GM13976 (cell line): ENCODE measurements at regions not wholly inside any gene's neighbourhood (a gene's known extent, or its start where the extent isn't known, plus 50 kb on each side); places are given as distances from the start of the nearest gene placed in this dataset.

Source experiments
- DNase-seq: peaks from one replicate; pipeline ENCODE4 v3.0.0; 2012; ENCODE audit warnings: low spot score
- in situ Hi-C: fragments of 300-500 bp; cut with MboI; formaldehyde crosslinking; loops from one replicate; pipeline ENCODE4 v1.12.0; 2022; ENCODE audit warnings: low sequenced_read_pairs, mixed read lengths, inconsistent platforms; ENCODE audit not compliant: unreplicated experiment
- TF ChIP-seq, protein P1 (sequence below): IDR thresholded peaks from 2 replicates; pipeline ENCODE4 v1.5.1; 2012; ENCODE audit warnings: borderline replicate concordance, mild to moderate bottlenecking; ENCODE audit not compliant: insufficient read depth; ENCODE audit errors: extremely low read depth, missing control alignments, control extremely low read depth

DNA sequence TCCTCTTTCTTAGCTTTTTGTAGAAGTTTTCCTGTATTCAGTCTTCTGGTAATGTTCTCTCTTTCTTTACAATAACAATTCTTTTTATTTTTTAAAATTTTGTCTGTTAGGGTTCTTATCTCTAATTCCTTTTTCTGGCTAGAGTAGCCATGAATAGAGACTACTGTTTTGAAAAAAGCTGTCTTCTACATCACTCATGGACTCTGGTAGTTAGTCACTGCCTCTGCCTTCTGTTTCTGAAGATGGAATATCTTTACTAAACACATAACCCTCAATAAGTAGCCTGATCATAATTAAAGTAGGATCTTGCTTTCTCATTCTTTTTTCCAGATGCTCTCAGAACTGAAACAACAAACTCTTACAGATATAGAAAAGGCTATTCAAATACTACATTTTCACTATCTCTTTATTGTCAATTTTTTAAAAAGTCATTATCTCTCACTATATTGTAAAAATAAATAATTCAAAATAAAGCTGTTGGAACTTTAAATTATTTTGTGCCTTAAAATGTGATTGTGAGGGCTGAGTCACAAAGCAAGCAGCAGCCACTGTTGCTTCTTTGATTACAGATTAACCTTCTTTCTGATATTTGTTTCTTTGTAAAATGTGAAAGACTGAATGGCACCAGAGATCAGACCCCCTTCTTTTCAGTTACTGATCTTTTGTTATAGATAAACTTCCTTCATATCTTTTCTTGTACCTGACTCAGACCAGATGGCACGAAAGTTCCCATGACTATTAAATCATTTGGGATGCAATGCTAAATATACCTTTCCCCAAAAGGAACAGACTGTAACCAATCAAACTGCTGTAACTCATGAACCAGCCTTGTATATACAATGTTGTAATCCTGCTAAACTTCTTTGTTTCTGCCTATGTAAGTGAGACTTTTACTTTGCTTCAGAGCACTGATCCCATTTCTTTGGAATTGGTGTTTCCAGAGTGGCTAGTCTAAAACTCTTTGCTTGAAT lies 1159.5 kb downstream of the IGSF11 start:
- in situ Hi-C loops, result no loop called here
- TF ChIP-seq, protein P1, sequence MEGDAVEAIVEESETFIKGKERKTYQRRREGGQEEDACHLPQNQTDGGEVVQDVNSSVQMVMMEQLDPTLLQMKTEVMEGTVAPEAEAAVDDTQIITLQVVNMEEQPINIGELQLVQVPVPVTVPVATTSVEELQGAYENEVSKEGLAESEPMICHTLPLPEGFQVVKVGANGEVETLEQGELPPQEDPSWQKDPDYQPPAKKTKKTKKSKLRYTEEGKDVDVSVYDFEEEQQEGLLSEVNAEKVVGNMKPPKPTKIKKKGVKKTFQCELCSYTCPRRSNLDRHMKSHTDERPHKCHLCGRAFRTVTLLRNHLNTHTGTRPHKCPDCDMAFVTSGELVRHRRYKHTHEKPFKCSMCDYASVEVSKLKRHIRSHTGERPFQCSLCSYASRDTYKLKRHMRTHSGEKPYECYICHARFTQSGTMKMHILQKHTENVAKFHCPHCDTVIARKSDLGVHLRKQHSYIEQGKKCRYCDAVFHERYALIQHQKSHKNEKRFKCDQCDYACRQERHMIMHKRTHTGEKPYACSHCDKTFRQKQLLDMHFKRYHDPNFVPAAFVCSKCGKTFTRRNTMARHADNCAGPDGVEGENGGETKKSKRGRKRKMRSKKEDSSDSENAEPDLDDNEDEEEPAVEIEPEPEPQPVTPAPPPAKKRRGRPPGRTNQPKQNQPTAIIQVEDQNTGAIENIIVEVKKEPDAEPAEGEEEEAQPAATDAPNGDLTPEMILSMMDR, result no peak
- no peak for DNase-seq

DNA sequence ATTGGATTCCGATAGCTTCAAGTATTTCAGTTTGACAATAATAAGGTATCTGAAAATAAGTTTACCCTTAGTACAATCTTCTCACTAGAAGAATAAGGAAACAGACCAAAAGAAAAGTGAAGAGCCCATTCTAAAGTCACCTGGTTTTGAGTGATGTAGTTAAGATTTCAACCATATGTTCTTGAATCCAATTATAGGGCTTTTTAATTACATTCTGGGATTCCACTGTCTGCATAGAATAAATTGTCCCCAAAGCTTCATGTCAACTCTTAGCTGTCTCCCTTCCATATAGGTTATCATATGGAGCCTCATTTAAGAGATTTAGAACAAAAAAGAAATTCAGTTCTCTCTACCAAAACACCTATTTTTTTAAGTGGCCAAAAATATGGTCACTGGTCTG lies 1158.8 kb downstream of the IGSF11 start:
- DNase-seq, result no peak
- TF ChIP-seq, protein P1, result no peak
- in situ Hi-C loops, result no loop called here

GRCh38 chr3:117880638-117881037 lies 1154.0 kb downstream of the IGSF11 start:
- in situ Hi-C loops, result no loop called here
- DNase-seq, result no peak

DNA sequence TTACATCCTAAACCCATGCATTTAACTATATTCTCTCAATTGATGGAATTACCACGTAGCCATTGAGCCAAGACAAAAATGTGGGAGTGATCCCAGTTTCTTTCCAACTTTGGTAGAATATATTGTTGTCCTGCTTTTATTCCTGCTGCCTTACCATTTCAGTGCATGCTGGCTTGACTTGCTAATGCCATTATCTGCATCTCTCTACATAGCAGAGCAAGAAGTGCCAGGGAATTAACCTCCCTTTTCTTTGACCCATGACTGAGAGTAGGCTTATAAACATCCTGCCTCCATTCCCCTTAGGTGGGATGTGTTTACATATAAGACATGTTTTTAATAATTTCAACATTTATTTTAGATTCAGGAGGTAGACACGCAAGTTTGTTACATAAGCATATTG lies 1153.4 kb downstream of the IGSF11 start:
- in situ Hi-C loops, result no loop called here
- no peak for DNase-seq
- TF ChIP-seq, protein P1, result no peak

More at GRCh38 chr3:117880638-117881037, 1154.0 kb downstream of the IGSF11 start:
- TF ChIP-seq, protein P1, result no peak

GRCh38 chr3:117885011-117885441 lies 1149.6 kb downstream of the IGSF11 start:
- DNase-seq, result no peak
- TF ChIP-seq, protein P1, result no peak
- in situ Hi-C loops, result no loop called here

DNA sequence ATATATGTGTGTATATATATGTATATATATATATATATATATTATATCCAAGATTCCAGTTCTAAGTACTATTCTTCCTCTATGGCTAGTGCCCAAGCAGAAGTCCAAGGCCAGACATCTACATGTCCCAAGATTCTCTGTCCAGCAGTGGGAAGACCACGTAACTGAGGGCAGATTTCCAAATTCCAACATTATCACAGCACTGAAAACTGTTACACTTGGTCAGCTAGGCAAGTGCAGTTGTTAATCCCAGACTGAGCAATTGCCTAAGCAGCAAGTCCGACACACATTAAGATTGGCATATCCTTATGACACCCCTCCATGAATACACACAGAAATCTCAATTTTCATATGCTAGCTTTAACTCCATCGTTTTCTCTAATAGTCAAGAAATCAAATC lies 1148.5 kb downstream of the IGSF11 start:
- in situ Hi-C loops, result no loop called here
- TF ChIP-seq, protein P1, result no peak
- DNase-seq, result no peak

DNA sequence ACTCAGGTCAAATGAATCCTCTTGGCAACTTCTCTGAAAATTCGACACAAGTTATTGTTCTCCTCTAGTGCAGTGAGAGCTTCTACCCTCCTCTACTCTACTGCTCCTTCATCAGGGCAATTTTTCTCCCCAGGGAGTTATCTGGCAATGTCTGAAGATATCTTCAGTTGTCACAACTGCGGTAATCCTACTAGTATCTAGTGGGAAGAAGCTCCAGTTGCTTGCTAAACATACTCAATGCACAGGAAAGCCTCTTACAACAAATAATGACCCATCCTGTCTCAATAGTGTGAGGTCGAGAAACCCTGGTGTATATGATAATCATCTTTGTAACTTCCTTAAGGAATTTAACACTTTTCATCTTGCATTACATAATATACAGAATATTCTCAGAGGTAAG lies 1147.6 kb downstream of the IGSF11 start:
- in situ Hi-C loops, result no loop called here
- DNase-seq, result no peak
- TF ChIP-seq, protein P1, result no peak
